PC-3 (cell line): ENCODE measurements at regions not wholly inside any gene's neighbourhood (a gene's known extent, or its start where the extent isn't known, plus 50 kb on each side); places are given as distances from the start of the nearest gene placed in this dataset.

Experiments
- EZH2 ChIP-seq: fragments of 300-600 bp; sonication (generic); IDR thresholded peaks from one replicate; pipeline ENCODE4 v1.6.1; 2017; ENCODE audit warnings: antibody characterized with exemption, mild to moderate bottlenecking, low read length; ENCODE audit not compliant: unreplicated experiment
- EZH2phosphoT487 ChIP-seq: fragments of 300-600 bp; sonication (generic); IDR thresholded peaks from 2 replicates; pipeline ENCODE4 v1.6.1; 2018; ENCODE audit warnings: mild to moderate bottlenecking, antibody characterized with exemption, low read length, borderline replicate concordance
- TF ChIP-seq, protein P1 (sequence below): fragments of 300-600 bp; sonication (generic); conservative IDR thresholded peaks from 2 replicates; pipeline ENCODE4 v1.5.1; 2017; ENCODE audit warnings: antibody characterized with exemption, low read depth, mild to moderate bottlenecking, low read length

DNA sequence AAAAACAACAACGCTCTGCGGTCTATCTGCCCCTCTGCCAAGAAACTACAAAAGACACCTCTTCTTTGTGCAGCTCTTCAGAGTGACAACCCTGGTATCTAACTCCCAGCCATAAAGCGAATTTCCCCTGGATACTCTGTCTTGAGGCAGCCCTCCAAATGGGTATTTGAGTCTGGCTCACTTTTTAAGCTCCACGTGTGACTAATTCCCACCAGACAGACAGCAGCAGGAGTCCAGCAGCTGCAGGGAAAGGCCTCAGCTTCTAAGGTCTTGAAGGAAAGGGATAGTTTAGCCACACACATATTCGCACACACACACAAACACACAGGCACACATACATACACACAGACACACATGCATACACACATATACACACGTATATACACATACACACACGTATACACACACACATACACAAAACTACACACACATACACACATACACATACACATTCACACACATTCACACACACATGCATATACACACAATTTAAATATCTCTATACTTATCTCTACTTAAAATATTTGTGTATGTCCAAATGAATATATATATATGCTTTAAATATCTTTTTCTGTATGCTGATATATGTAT, 188.8 kb downstream of the TSHZ3 start:
- TF ChIP-seq, protein P1, sequence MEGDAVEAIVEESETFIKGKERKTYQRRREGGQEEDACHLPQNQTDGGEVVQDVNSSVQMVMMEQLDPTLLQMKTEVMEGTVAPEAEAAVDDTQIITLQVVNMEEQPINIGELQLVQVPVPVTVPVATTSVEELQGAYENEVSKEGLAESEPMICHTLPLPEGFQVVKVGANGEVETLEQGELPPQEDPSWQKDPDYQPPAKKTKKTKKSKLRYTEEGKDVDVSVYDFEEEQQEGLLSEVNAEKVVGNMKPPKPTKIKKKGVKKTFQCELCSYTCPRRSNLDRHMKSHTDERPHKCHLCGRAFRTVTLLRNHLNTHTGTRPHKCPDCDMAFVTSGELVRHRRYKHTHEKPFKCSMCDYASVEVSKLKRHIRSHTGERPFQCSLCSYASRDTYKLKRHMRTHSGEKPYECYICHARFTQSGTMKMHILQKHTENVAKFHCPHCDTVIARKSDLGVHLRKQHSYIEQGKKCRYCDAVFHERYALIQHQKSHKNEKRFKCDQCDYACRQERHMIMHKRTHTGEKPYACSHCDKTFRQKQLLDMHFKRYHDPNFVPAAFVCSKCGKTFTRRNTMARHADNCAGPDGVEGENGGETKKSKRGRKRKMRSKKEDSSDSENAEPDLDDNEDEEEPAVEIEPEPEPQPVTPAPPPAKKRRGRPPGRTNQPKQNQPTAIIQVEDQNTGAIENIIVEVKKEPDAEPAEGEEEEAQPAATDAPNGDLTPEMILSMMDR, result no peak
- TF ChIP-seq EZH2, result no peak
- no peak for TF ChIP-seq EZH2phosphoT487
